ENCODE measurements at regions not wholly inside any gene's neighbourhood (a gene's known extent, or its start where the extent isn't known, plus 50 kb on each side); places are given as distances from the start of the nearest gene placed in this dataset.

DNA sequence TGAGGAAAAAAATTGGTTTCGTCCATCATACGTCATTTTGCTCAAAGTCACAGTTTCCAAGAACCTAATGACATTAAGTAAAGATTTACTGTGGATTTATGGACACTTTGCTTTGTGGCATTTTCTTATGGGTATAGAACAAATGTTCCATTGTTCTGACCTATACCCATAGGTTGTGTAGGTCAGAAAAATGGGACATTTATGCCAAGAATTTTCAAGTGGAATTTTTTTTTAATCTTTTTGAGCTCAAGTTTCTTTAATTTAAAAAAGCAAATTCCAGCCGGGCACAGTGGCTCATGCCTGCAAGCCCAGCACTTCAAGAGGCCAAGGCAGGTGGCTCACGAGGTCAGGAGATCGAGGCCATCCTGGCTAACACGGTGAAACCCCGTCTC lies 187.5 kb upstream of the TPM1 start:
- Histone ChIP-seq H3K27me3 (ENCODE audit: insufficient read depth, low read depth) (no peaks in the 10 kb centered on the region), H3K4me3 (no peak overlapping the region), H3K9me2 (ENCODE audit: insufficient read depth) (no peaks in the 10 kb centered on the region), H3K4me2 (peak overlapping the region; percentile 77; the same call in 1 of the 2 replicates), H3K4me1 (replicated peaks; ENCODE audit: insufficient read depth) (peaks cover 93% of the 10 kb centered on the region), H3K36me3 (ENCODE audit: low read depth) (no peaks in the 10 kb centered on the region), H3K9me3 (ENCODE audit: insufficient read depth, low read depth) (peaks cover 10% of the 10 kb centered on the region), H2AFZ (no peak overlapping the region), H3K27ac (peak overlapping the region; percentile 99), H3K79me2 (ENCODE audit: low read depth) (peaks cover 24% of the 10 kb centered on the region), H3F3A (ENCODE audit: insufficient read depth, low read depth) (peaks cover 66% of the 10 kb centered on the region), H4K20me1 (ENCODE audit: insufficient read depth) (no peaks in the 10 kb centered on the region)
- intact Hi-C loops (cut with micrococcal nuclease; ENCODE audit: unreplicated experiment), result loop anchor here (5.0 kb wide), 1 partner anchor 142 kb away; no protein-coding TSS in a partner anchor
- POLR2A ChIA-PET (ENCODE audit: unreplicated experiment), result interaction anchor here (0.7 kb wide), 1 partner anchor 9 kb away, joined by 3 read pairs; no protein-coding TSS in a partner anchor
- no peak for TF ChIP-seq EZH2 (IDR thresholded peaks at IDR 0.05; ENCODE audit: low read depth)
- TF ChIP-seq, protein P1, sequence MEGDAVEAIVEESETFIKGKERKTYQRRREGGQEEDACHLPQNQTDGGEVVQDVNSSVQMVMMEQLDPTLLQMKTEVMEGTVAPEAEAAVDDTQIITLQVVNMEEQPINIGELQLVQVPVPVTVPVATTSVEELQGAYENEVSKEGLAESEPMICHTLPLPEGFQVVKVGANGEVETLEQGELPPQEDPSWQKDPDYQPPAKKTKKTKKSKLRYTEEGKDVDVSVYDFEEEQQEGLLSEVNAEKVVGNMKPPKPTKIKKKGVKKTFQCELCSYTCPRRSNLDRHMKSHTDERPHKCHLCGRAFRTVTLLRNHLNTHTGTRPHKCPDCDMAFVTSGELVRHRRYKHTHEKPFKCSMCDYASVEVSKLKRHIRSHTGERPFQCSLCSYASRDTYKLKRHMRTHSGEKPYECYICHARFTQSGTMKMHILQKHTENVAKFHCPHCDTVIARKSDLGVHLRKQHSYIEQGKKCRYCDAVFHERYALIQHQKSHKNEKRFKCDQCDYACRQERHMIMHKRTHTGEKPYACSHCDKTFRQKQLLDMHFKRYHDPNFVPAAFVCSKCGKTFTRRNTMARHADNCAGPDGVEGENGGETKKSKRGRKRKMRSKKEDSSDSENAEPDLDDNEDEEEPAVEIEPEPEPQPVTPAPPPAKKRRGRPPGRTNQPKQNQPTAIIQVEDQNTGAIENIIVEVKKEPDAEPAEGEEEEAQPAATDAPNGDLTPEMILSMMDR (conservative IDR thresholded peaks at IDR 0.05), result no peak
- CTCF ChIA-PET, result no interaction called here
- BruUV-seq (replicated peaks), result no TSS peak
- DNase-seq, result no peak

DNA sequence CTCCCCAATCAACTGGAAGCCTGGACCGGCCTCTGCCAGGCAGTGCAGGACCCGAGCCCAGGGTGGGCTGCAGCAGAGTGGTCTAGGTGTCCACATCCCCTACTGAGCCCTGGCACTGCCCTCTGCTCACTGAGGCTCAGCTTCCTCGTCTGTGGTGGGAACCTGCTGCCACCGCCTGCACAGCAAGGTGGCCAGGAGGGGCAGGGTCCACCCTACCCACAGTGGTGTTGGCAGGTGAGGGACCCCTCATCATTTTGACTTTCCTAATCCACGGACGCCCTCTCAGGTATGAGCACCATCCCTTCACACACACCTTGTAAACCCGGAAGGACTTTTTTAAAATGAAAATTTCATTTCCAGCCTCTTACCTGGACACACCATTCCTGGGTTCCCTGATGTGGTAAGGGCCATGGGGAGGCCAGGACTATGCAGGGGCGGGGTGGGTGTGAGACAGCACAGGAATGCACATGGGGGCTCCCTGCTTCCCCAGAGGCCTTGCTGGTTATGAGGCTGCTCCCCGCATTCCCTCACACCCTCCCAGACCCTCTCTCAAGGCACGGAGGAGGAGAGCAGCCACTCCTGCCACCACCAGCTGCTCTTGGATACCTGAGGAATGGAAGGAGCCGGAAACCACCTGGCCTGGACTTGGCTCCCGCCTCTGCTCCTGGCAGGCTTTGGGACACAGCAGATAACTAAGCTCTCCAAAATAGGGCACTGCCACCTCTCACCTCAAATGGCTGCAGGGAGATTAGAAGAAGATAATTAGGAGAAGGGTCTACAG lies 185.9 kb upstream of the TPM1 start:
- Histone ChIP-seq H2AFZ (0 out of 2 replicates have a peak overlapping the region, but pooled peaks have one; percentile 45), H3K4me1 (replicated peaks; ENCODE audit: insufficient read depth) (peaks cover 77% of the 10 kb centered on the region), H3K4me2 (peak overlapping the region; percentile 77), H3K27me3 (ENCODE audit: insufficient read depth, low read depth) (no peaks in the 10 kb centered on the region), H4K20me1 (ENCODE audit: insufficient read depth) (no peaks in the 10 kb centered on the region), H3K9me2 (ENCODE audit: insufficient read depth) (no peaks in the 10 kb centered on the region), H3K36me3 (ENCODE audit: low read depth) (no peaks in the 10 kb centered on the region), H3K9me3 (ENCODE audit: insufficient read depth, low read depth) (peaks cover 10% of the 10 kb centered on the region), H3F3A (ENCODE audit: insufficient read depth, low read depth) (peaks cover 57% of the 10 kb centered on the region), H3K79me2 (ENCODE audit: low read depth) (peaks cover 24% of the 10 kb centered on the region), H3K27ac (peak overlapping the region; percentile 99), H3K4me3 (peak overlapping the region; percentile 38; the same call in 1 of the 2 replicates)
- ChIA-PET POLR2A (ENCODE audit: unreplicated experiment) (interaction anchor here (0.6 to 0.7 kb wide), 3 partner anchors 39 to 835 kb away, joined by 4 to 7 read pairs (median 7); partner anchors contain the start of gene TPM1), CTCF (no interaction called here)
- no TSS peak for BruUV-seq (replicated peaks)
- TF ChIP-seq, protein P1 (conservative IDR thresholded peaks at IDR 0.05), result no peak
- TF ChIP-seq EZH2 (IDR thresholded peaks at IDR 0.05; ENCODE audit: low read depth), result no peak
- intact Hi-C loops (cut with micrococcal nuclease; ENCODE audit: unreplicated experiment), result loop anchor here (1.0 to 5.0 kb wide), 4 partner anchors 41 to 192 kb away; no protein-coding TSS in a partner anchor
- peak; percentile 45 to 71 for DNase-seq

GRCh38 chr15:62857411-62857853 lies 185.1 kb upstream of the TPM1 start:
- Histone ChIP-seq H3K27ac (peak overlapping the region; percentile 99), H3K27me3 (ENCODE audit: insufficient read depth, low read depth) (no peaks in the 10 kb centered on the region), H3K9me3 (ENCODE audit: insufficient read depth, low read depth) (peaks cover 10% of the 10 kb centered on the region), H3F3A (ENCODE audit: insufficient read depth, low read depth) (peaks cover 56% of the 10 kb centered on the region), H3K4me2 (peak overlapping the region; percentile 77), H3K79me2 (ENCODE audit: low read depth) (peaks cover 23% of the 10 kb centered on the region), H3K36me3 (ENCODE audit: low read depth) (no peaks in the 10 kb centered on the region), H3K4me3 (peak overlapping the region; percentile 38; the same call in 1 of the 2 replicates), H3K4me1 (replicated peaks; ENCODE audit: insufficient read depth) (peaks cover 69% of the 10 kb centered on the region), H2AFZ (0 out of 2 replicates have a peak overlapping the region, but pooled peaks have one; percentile 45), H3K9me2 (ENCODE audit: insufficient read depth) (no peaks in the 10 kb centered on the region), H4K20me1 (ENCODE audit: insufficient read depth) (no peaks in the 10 kb centered on the region)
- TF ChIP-seq EZH2 (IDR thresholded peaks at IDR 0.05; ENCODE audit: low read depth), result no peak
- TF ChIP-seq, protein P1 (conservative IDR thresholded peaks at IDR 0.05), result no peak
- DNase-seq, result peak; percentile 85 to 93
- intact Hi-C loops (cut with micrococcal nuclease; ENCODE audit: unreplicated experiment), result loop anchor here (1.0 to 5.0 kb wide), 4 partner anchors 40 to 191 kb away; no protein-coding TSS in a partner anchor
- CTCF ChIA-PET, result no interaction called here
- POLR2A ChIA-PET (ENCODE audit: unreplicated experiment), result interaction anchor here (0.7 kb wide), 2 partner anchors 38 to 185 kb away, joined by 4 to 7 read pairs; partner anchors contain the start of gene TPM1
- no TSS peak for BruUV-seq (replicated peaks)
